Keratinocyte (primary cell): ENCODE measurements at regions not wholly inside any gene's neighbourhood (a gene's known extent, or its start where the extent isn't known, plus 50 kb on each side); places are given as distances from the start of the nearest gene placed in this dataset.

ENCODE experiments used
- DNase-seq: peaks from one replicate; pipeline ENCODE4 v3.0.0-alpha.2; 2011; ENCODE audit warnings: low read depth, missing footprints, low spot score
- FAIRE-seq: peaks from 2 replicates; lab custom pipeline; 2011; peaks lifted over from hg19 to GRCh38; lab: Jason Lieb, UNC
- H2AFZ ChIP-seq: 2 replicates; pipeline ENCODE4 v1.6.0; 2012; ENCODE audit warnings: low read length, control low read depth, inconsistent platforms; ENCODE audit not compliant: control insufficient read depth
- H3K27ac ChIP-seq: 2 replicates; pipeline ENCODE4 v1.5.1; 2011; ENCODE audit warnings: low read length; ENCODE audit not compliant: control insufficient read depth, insufficient read depth
- H3K27me3 ChIP-seq: 3 replicates; pipeline ENCODE4 v1.6.0; 2011; ENCODE audit warnings: low read length; ENCODE audit not compliant: control insufficient read depth, insufficient read depth; ENCODE audit errors: extremely low read depth
- H3K36me3 ChIP-seq, 2 experiments: 2 replicates in 1 of 2; 3 replicates in 1 of 2; pipeline ENCODE4 v1.5.1; 2011; ENCODE audit warnings: low read length in 2 of 2, mild to moderate bottlenecking in 1 of 2; ENCODE audit not compliant: control insufficient read depth in 2 of 2, insufficient read depth in 2 of 2; ENCODE audit errors: extremely low read depth in 1 of 2
- H3K4me1 ChIP-seq: 3 replicates; pipeline ENCODE4 v1.5.1; 2011; ENCODE audit warnings: low read length; ENCODE audit not compliant: control insufficient read depth, insufficient read depth; ENCODE audit errors: extremely low read depth
- H3K4me2 ChIP-seq: 3 replicates; pipeline ENCODE4 v1.6.0; 2011; ENCODE audit warnings: low read depth, low read length; ENCODE audit not compliant: control insufficient read depth, insufficient read depth; ENCODE audit errors: extremely low read depth
- H3K4me3 ChIP-seq, 3 experiments: fragments of 200-600 bp in 1 of 3; sonication (generic) in 1 of 3; 2 replicates in 2 of 3; 3 replicates in 1 of 3; pipeline ENCODE4 v1.5.1; 2011 to 2016; ENCODE audit warnings: low read length in 3 of 3, mild to moderate bottlenecking in 3 of 3, control low read depth in 2 of 3, inconsistent platforms in 1 of 3, low read depth in 1 of 3, mixed read lengths in 1 of 3, mixed run types in 1 of 3, moderate library complexity in 1 of 3; ENCODE audit not compliant: control insufficient read depth in 2 of 3, insufficient read depth in 2 of 3; ENCODE audit errors: extremely low read depth in 1 of 3
- H3K79me2 ChIP-seq: 2 replicates; pipeline ENCODE4 v1.6.0; 2012; ENCODE audit warnings: low read length; ENCODE audit not compliant: control insufficient read depth, insufficient read depth
- H3K9ac ChIP-seq: 3 replicates; pipeline ENCODE4 v1.6.0; 2011; ENCODE audit warnings: low read length; ENCODE audit not compliant: control insufficient read depth, insufficient read depth; ENCODE audit errors: extremely low read depth
- H3K9me1 ChIP-seq: 3 replicates; pipeline ENCODE4 v1.6.0; 2011; ENCODE audit warnings: low read length; ENCODE audit not compliant: control insufficient read depth, insufficient read depth; ENCODE audit errors: extremely low read depth
- H3K9me3 ChIP-seq: 2 replicates; pipeline ENCODE4 v1.5.1; 2012; ENCODE audit warnings: low read depth, low read length; ENCODE audit not compliant: control insufficient read depth
- H4K20me1 ChIP-seq: 3 replicates; pipeline ENCODE4 v1.6.0; 2011; ENCODE audit warnings: low read length; ENCODE audit not compliant: control insufficient read depth, insufficient read depth; ENCODE audit errors: extremely low read depth
- EZH2 ChIP-seq: IDR thresholded peaks from one replicate; pipeline ENCODE4 v1.6.1; 2012; ENCODE audit warnings: inconsistent platforms, mild to moderate bottlenecking, low read length, moderate library complexity
- dilution Hi-C: fragments of 300-500 bp; cut with MboI; formaldehyde crosslinking; loops from one replicate; pipeline ENCODE4 v1.7.0; 2020; ENCODE audit warnings: low sequenced_read_pairs; ENCODE audit not compliant: extremely low pct_ligation_motif_present
- TF ChIP-seq, protein P1 (sequence below), 3 experiments: IDR thresholded peaks in 1 of 3; conservative IDR thresholded peaks in 1 of 3; optimal IDR thresholded peaks in 1 of 3; 2 replicates in 2 of 3; 3 replicates in 1 of 3; pipeline versions ENCODE3 to v1.5.1; 2011; ENCODE audit warnings: low read length in 3 of 3, mild to moderate bottlenecking in 3 of 3, moderate library complexity in 2 of 3, control low read depth in 1 of 3, inconsistent platforms in 1 of 3; ENCODE audit not compliant: insufficient read depth in 2 of 3; ENCODE audit errors: extremely low read depth in 1 of 3

- Histone ChIP-seq H3K27me3 (no peaks in the 10 kb centered on the region), H2AFZ (no peak overlapping the region), H3K27ac (no peak overlapping the region), H4K20me1 (no peaks in the 10 kb centered on the region), H3K4me1 (no peaks in the 10 kb centered on the region), H3K9ac (no peak overlapping the region), H3K9me3 (no peaks in the 10 kb centered on the region), H3K79me2 (no peaks in the 10 kb centered on the region), H3K4me2 (no peak overlapping the region), H3K9me1 (no peaks in the 10 kb centered on the region), H3K36me3 (no peaks in the 10 kb centered on the region), H3K4me3 (no peak overlapping the region)
- TF ChIP-seq, protein P1, sequence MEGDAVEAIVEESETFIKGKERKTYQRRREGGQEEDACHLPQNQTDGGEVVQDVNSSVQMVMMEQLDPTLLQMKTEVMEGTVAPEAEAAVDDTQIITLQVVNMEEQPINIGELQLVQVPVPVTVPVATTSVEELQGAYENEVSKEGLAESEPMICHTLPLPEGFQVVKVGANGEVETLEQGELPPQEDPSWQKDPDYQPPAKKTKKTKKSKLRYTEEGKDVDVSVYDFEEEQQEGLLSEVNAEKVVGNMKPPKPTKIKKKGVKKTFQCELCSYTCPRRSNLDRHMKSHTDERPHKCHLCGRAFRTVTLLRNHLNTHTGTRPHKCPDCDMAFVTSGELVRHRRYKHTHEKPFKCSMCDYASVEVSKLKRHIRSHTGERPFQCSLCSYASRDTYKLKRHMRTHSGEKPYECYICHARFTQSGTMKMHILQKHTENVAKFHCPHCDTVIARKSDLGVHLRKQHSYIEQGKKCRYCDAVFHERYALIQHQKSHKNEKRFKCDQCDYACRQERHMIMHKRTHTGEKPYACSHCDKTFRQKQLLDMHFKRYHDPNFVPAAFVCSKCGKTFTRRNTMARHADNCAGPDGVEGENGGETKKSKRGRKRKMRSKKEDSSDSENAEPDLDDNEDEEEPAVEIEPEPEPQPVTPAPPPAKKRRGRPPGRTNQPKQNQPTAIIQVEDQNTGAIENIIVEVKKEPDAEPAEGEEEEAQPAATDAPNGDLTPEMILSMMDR (optimal IDR thresholded peaks at IDR 0.05 in 1 of 3, IDR thresholded peaks at IDR 0.05 in 1 of 3, conservative IDR thresholded peaks at IDR 0.05 in 1 of 3; ENCODE audit: extremely low read depth in 1 of 3, insufficient read depth in 2 of 3, low read length in 3 of 3), result no peak
- TF ChIP-seq EZH2, result no peak
- no peak for DNase-seq
- dilution Hi-C loops, result no loop called here
- FAIRE-seq, result no peak
Observed at GRCh38 chr12:59431266-59431665, 164.6 kb upstream of the SLC16A7 start.

DNA sequence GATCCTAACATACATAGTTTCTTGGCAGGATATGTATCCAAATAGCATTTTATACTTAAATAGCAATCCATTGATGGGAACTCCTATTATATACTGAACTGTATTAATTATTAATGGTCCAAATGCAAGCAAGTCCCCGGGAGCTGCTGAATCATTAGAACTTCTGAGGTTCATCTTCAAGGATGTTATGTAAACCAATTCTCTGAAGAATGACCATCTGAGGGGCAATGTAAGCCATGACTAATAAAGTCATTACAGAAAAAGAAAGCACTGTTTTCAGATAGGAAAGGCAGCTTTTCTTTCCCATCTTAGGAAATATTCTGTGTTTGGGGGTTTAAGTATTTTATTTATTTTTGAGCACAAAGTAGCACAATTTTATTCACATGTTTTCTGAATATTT lies 166.1 kb upstream of the SLC16A7 start:
- Histone ChIP-seq H3K27me3 (no peaks in the 10 kb centered on the region), H3K9me3 (no peaks in the 10 kb centered on the region), H4K20me1 (no peaks in the 10 kb centered on the region), H3K4me1 (no peaks in the 10 kb centered on the region), H3K36me3 (no peaks in the 10 kb centered on the region), H3K9me1 (no peaks in the 10 kb centered on the region), H3K27ac (no peak overlapping the region), H3K4me2 (no peak overlapping the region), H3K79me2 (no peaks in the 10 kb centered on the region), H3K9ac (no peak overlapping the region), H3K4me3 (no peak overlapping the region), H2AFZ (no peak overlapping the region)
- DNase-seq (no peak), FAIRE-seq (no peak)
- TF ChIP-seq, protein P1 (optimal IDR thresholded peaks at IDR 0.05 in 1 of 3, IDR thresholded peaks at IDR 0.05 in 1 of 3, conservative IDR thresholded peaks at IDR 0.05 in 1 of 3; ENCODE audit: extremely low read depth in 1 of 3, insufficient read depth in 2 of 3, low read length in 3 of 3), result no peak
- TF ChIP-seq EZH2, result no peak
- dilution Hi-C loops, result no loop called here
